K562 (cell line): ENCODE measurements at regions not wholly inside any gene's neighbourhood (a gene's known extent, or its start where the extent isn't known, plus 50 kb on each side); places are given as distances from the start of the nearest gene placed in this dataset.
"Not testable (repeated sequence)": the region's sequence is repeated elsewhere in the genome, so short reads cannot be mapped to it uniquely, and the experiment has no call there.

ENCODE experiments used
- CTCF ChIP-seq, 3 experiments: IDR thresholded peaks in 2 of 3; conservative IDR thresholded peaks in 1 of 3; 2 replicates each; pipeline ENCODE4 v1.5.1; 2011 to 2012; ENCODE audit warnings: low read length in 3 of 3, mild to moderate bottlenecking in 3 of 3, control low read depth in 2 of 3, improper control_type of control experiment in 1 of 3, inconsistent platforms in 1 of 3, low read depth in 1 of 3, mixed read lengths in 1 of 3, moderate library complexity in 1 of 3; ENCODE audit not compliant: insufficient read depth in 2 of 3
- ELF1 ChIP-seq: fragments of 200-800 bp; sonication (Bioruptor generic); IDR thresholded peaks from 2 replicates; pipeline ENCODE4 v1.6.1; 2016; ENCODE audit warnings: missing genetic modification characterization, missing compliant biosample characterization
- EP300 ChIP-seq: IDR thresholded peaks from 2 replicates; pipeline ENCODE4 v1.6.1; 2012; ENCODE audit warnings: low read length, improper control_type of control experiment
- FOXK1 ChIP-seq: sonication (generic); formaldehyde crosslinking; IDR thresholded peaks from 2 replicates; pipeline ENCODE4 v1.8.0; 2022; ENCODE audit warnings: missing genetic modification reagents, mild to moderate bottlenecking, borderline replicate concordance
- MAZ ChIP-seq, 2 experiments: fragments of 450-650 bp in 1 of 2; sonication (generic) in 1 of 2; formaldehyde crosslinking; IDR thresholded peaks in 1 of 2; conservative IDR thresholded peaks in 1 of 2; 2 replicates each; pipeline versions ENCODE4 v1.4.0 to v1.5.0; 2020; ENCODE audit warnings: mild to moderate bottlenecking in 1 of 2, missing genetic modification reagents in 1 of 2
- RCOR1 ChIP-seq, 2 experiments: IDR thresholded peaks; 2 replicates each; pipeline ENCODE4 v1.6.1; 2012; ENCODE audit warnings: low read depth in 2 of 2, low read length in 2 of 2, borderline replicate concordance in 1 of 2, improper control_type of control experiment in 1 of 2
- TAF1 ChIP-seq: IDR thresholded peaks from 2 replicates; pipeline ENCODE4 v1.6.1; 2011; ENCODE audit warnings: mild to moderate bottlenecking, low read length, moderate library complexity; ENCODE audit not compliant: insufficient read depth, control insufficient read depth, severe bottlenecking; ENCODE audit errors: extremely low read depth
- TCFL5 ChIP-seq: fragments of 250-450 bp; sonication (Bioruptor Pico); conservative IDR thresholded peaks from 2 replicates; pipeline ENCODE4 v1.6.1; 2021; ENCODE audit warnings: mild to moderate bottlenecking, moderate library complexity, matching md5 sums
- XRCC4 ChIP-seq: IDR thresholded peaks from one replicate; pipeline ENCODE4 v1.6.1; 2011; ENCODE audit not compliant: insufficient read depth, insufficient read length; ENCODE audit errors: extremely low read depth
- ZFX ChIP-seq: sonication (generic); formaldehyde crosslinking; IDR thresholded peaks from 2 replicates; pipeline ENCODE4 v1.8.0; 2022; ENCODE audit warnings: mild to moderate bottlenecking, missing genetic modification reagents, moderate library complexity

- TF ChIP-seq EP300; RCOR1 (IDR thresholded peaks at IDR 0.05; ENCODE audit: borderline replicate concordance in 1 of 2, low read depth in 2 of 2, low read length in 2 of 2); CTCF (IDR thresholded peaks at IDR 0.05 in 2 of 3, conservative IDR thresholded peaks at IDR 0.05 in 1 of 3; ENCODE audit: insufficient read depth in 2 of 3, low read depth in 1 of 3, low read length in 3 of 3); TCFL5 (CRISPR knock-in tag); ZFX (CRISPR knock-in tag); TAF1; FOXK1; XRCC4; ELF1; MAZ (CRISPR knock-in tag; conservative IDR thresholded peaks at IDR 0.05 in 1 of 2, IDR thresholded peaks at IDR 0.05 in 1 of 2): not testable (repeated sequence)
Measured at GRCh38 chr15:22158243-22158642, 77.9 kb downstream of the OR4M2 start.
